GM10266 (cell line): ENCODE measurements at regions not wholly inside any gene's neighbourhood (a gene's known extent, or its start where the extent isn't known, plus 50 kb on each side); places are given as distances from the start of the nearest gene placed in this dataset.

Experiments
- DNase-seq: peaks from one replicate; pipeline ENCODE4 v3.0.0; 2012; ENCODE audit errors: extremely low spot score
- TF ChIP-seq, protein P1 (sequence below): IDR thresholded peaks from 2 replicates; pipeline ENCODE4 v1.5.1; 2012; ENCODE audit warnings: mild to moderate bottlenecking, low read depth; ENCODE audit not compliant: control insufficient read depth, insufficient read depth; ENCODE audit errors: missing control alignments

DNA sequence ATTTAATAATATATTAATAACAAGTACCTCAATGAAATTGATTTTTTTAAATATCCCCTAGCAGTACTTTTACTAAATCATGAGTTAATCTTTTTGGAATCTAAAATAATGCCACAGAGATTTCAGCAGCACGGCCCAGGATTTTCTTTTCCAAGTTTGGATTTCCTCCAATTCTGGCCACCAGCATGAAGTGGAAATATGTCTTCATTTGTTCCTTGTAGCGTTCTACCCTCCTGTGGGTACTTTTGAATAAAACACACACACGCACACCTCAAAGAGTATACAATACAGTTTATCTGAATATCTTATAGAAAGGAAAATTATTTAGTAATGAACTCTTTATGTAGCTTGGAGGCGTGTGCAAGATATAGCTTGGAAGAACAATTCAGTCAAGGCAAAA, 125.1 kb upstream of the STT3B start:
- TF ChIP-seq, protein P1, sequence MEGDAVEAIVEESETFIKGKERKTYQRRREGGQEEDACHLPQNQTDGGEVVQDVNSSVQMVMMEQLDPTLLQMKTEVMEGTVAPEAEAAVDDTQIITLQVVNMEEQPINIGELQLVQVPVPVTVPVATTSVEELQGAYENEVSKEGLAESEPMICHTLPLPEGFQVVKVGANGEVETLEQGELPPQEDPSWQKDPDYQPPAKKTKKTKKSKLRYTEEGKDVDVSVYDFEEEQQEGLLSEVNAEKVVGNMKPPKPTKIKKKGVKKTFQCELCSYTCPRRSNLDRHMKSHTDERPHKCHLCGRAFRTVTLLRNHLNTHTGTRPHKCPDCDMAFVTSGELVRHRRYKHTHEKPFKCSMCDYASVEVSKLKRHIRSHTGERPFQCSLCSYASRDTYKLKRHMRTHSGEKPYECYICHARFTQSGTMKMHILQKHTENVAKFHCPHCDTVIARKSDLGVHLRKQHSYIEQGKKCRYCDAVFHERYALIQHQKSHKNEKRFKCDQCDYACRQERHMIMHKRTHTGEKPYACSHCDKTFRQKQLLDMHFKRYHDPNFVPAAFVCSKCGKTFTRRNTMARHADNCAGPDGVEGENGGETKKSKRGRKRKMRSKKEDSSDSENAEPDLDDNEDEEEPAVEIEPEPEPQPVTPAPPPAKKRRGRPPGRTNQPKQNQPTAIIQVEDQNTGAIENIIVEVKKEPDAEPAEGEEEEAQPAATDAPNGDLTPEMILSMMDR, result no peak
- no peak for DNase-seq

DNA sequence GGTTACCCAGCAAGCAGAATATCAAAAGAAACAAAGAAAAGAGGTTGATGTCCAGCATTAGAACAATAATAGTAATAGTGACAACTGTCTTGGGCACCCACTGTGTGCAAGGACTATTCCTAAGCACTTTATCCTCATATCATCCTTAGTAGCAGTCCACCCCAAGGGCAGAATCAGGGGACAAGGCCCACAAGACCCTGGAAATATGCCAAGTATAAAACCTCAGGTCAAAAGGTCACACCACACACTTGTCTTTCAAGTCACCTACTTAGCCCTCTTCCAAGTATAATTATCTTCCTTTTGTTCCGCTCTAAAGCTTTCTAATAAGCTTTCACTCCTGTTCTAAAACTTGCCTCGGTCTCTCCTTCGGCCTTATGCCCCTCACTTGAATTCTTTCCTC, 124.0 kb upstream of the STT3B start:
- DNase-seq, result no peak
- TF ChIP-seq, protein P1, result no peak

DNA sequence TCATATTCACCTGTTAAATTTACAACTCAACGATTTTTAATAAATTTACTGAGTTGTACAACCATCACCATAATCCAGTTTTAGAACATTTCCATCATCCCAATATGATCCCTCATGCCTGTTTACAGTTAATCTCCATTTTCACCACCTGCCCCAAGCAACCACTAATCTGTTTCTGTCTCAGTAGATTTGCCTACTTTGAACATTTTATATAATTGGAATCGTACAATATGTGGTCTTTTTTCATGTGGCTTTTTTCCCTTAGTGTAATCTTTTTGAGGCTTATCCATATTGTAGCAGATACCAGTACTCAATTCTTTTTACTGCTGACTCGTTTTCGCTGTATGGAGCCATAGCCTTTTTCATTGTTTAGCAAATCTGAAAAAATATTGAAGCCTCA, 123.3 kb upstream of the STT3B start:
- TF ChIP-seq, protein P1, result no peak
- no peak for DNase-seq

DNA sequence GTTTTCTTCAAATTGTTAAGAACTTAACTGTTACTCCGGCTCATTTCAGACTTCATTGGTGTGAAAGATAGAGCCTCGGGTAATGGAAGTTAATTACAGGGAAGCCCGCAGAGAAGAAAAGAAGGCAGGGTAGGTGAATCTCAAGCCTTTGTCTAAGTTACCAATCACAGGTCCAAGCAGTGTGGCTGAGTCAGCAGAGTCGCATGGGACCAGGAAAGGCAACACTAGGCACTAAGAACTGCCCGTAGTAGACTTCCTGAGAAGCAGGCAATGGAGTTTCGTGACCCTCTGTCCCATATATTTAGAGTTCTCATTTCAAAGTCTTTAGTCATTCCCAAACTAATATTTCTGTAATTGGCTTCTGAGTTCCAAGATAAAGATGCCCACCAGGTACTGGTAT, 122.9 kb upstream of the STT3B start:
- TF ChIP-seq, protein P1, result no peak
- DNase-seq, result no peak

DNA sequence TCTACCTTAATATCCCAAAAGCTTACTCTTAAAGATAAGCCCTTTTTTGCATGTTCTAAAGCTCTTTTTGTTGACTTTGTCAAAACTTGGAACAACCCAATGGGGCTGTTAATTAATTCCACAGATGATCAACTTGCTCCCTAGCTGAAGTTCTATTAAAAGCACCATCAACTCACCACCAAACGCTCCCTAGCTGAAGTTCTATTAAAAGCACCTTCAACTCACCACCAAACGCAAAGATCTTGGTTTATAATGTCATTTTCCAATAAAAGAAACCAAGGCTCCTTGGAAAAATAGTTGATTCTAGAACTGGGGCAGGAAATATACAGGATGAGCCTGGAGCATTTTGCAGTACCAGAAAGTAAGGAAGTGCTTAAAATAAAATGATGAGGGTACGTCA, 122.3 kb upstream of the STT3B start:
- TF ChIP-seq, protein P1, result no peak
- DNase-seq, result no peak

DNA sequence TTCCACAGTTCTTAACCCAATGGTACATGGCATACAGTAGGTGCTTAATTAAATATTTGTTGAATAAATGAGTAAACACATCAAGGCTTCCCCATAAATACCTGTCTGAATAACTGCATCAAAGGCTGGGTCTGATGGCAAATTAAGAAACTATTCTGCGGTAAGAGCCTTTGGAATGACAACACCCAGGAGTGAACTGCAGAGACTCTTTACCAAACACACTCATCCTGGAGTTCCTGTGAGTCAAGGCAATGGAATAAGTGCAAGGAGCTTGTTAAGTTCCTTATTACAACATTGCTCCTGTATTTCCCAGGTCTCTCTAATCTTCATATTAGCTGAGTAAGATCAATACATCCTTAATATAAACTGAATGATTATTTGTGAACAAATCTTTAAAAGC, 119.9 kb upstream of the STT3B start:
- no peak for DNase-seq
- TF ChIP-seq, protein P1, result no peak

DNA sequence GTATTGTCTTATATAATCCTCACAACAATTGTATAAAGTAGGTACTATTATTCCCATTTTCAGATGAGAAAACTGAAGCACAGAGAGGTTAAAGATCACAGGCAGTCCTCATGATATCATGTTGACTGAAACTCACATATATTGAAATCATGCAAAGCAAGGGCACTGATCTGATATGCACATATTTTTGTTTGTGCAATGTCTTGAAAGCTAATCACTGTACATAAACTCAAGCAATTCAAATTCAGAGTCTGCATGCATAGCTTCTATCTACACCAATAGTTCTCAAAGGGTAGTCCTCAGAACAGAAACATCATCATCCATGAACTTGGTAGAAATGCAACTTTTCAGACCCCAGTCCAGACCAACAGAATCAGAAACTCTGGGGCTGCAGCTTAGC, 119.2 kb upstream of the STT3B start:
- no peak for DNase-seq
- TF ChIP-seq, protein P1, result no peak
